ENCODE measurements at regions not wholly inside any gene's neighbourhood (a gene's known extent, or its start where the extent isn't known, plus 50 kb on each side); places are given as distances from the start of the nearest gene placed in this dataset.
A peak's percentile ranks its signal among the peaks of the same experiment; 100 is the strongest.
"Not testable (repeated sequence)": the region's sequence is repeated elsewhere in the genome, so short reads cannot be mapped to it uniquely, and the experiment has no call there.

GRCh38 chr5:25568989-25569625, 924.3 kb upstream of the CDH10 start:
- no peak for DNase-seq (ENCODE audit: low read depth)

DNA sequence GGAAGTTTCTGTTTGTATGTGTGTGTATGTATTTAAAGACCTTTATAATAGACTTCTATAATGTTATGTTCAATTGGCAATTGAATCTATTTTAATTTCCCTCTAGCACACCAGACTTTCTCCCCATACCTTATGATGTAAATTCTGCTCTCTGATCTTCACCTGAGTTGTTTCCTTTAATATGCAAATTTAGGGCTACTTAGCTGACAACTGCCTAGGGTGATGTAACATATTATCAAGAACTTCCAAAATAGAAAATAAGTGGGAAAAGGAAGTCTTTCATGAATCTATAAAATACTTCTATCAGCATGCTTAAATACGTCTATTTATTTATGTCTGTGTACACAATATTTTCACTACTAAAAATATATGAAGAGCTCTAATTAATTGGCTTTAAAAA, 923.5 kb upstream of the CDH10 start:
- no peak for DNase-seq (ENCODE audit: low read depth)

DNA sequence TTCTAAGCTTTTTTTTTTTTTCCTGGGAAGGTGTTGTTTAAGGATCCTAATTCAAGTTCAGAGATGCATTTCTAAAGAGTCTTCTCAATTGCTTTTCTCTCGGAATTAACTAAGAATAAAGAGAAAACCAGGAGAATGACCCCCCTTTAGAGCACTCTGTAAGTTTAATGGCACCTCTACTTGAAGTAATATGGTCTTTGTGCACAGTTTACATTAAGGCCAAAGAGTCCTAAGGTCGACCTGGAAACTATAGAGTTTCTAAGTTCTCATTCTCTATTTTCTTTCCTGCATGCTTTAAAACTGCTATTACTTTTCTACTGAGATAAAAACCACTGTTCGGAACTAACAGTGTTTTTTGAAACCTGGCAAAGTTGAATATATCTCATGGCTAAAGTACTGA, 923.1 kb upstream of the CDH10 start:
- DNase-seq (ENCODE audit: low read depth): no peak

DNA sequence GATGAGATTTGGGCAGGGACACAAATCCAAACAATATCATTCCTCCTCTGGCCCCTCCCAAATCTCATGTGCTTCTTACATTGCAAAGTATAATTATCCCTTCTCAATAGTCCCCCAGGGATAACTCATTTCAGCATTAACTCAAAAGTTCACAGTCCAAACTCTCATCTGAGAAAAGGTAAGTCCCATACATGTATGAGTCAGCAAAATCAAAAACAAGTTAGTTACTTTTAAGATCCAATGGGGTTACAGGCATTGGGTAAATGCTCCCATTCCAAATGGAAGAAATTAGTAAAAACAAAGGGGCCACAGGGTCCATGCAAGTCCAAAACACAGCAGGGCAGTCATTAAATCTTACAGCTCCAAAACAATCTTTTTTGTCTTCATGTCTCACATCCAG, 917.9 kb upstream of the CDH10 start:
- DNase-seq (ENCODE audit: low read depth): no peak

DNA sequence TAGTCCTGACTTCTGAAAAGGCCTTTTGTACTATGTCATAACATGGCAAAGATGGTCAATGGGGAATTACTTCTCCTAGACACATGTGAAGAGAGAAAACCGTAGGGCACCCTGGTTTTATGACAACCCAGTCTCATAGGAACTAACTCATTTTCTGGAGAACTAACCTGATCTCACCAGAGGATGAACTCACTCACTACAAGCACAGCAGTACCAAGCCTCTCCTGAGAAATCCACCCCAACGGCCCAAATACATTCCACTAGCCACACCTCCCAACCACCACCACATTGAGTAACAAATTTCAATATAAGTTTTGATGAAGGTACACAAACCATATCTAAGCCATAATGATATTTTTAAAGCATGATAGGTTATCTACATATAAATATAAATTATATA, 909.3 kb upstream of the CDH10 start:
- no peak for DNase-seq (ENCODE audit: low read depth)

GRCh38 chr5:25552871-25553481, 908.2 kb upstream of the CDH10 start:
- DNase-seq (ENCODE audit: low read depth): no peak

- DNase-seq (ENCODE audit: low read depth): no peak
Measured at GRCh38 chr5:25550793-25551192, 906.0 kb upstream of the CDH10 start.

DNA sequence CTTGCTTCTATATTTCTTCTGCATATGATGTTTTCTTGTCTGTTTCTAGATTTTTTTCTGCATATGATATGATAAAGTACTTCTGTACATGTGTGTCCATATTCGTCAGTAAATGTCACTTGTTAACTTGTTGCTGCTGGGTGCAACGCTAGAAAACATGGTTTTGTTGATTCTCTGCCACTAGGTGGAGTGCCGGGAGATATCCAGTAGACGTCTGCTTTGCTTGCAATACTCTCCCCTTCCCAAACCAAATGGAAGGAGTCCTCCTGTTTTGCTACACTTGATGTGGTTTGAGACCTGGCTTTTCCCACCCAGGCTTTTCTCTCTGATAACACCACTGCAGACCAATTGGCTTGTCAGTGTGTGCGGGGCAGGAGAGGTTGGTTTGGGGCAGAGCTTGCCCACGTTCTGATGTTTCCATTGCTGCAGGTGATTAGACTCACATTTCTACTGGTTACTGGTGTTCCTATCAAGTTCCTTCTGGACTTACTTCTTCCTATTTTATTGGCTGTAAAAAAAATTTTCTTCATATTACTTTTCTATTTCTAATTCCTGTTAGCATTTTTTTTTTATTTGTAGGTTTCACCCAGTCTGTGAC, 900.0 kb upstream of the CDH10 start:
- DNase-seq (ENCODE audit: low read depth): no peak

DNA sequence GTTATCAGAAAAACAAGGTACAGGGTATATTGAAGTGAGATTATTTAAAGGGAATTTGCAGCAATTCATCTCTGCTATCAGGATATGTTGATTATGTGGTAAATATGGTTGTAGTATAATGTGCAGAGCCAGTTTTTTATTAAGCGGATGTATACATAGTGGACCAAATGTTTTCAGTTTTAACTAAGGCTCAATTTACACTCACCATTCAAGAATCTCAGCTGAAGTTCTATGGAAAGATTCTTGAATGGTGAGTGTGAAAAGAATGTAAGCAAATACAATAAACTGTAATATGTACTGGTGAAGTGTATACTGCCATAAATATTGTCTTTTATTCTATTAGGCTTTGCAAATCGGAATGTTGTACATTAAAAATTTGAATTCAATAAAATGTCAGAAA, 895.9 kb upstream of the CDH10 start:
- no peak for DNase-seq (ENCODE audit: low read depth)

- no peak for DNase-seq (ENCODE audit: low read depth)
Measured at GRCh38 chr5:25539536-25539935, 894.8 kb upstream of the CDH10 start.

GRCh38 chr5:25536461-25536860, 891.7 kb upstream of the CDH10 start:
- DNase-seq (ENCODE audit: low read depth): not testable (repeated sequence)

GRCh38 chr5:25516141-25516540, 871.4 kb upstream of the CDH10 start:
- no peak for DNase-seq (ENCODE audit: low read depth)

GRCh38 chr5:25515525-25515924, 870.7 kb upstream of the CDH10 start:
- no peak for DNase-seq (ENCODE audit: low read depth)

GRCh38 chr5:25510692-25511091, 865.9 kb upstream of the CDH10 start:
- not testable (repeated sequence) for DNase-seq (ENCODE audit: low read depth)

DNA sequence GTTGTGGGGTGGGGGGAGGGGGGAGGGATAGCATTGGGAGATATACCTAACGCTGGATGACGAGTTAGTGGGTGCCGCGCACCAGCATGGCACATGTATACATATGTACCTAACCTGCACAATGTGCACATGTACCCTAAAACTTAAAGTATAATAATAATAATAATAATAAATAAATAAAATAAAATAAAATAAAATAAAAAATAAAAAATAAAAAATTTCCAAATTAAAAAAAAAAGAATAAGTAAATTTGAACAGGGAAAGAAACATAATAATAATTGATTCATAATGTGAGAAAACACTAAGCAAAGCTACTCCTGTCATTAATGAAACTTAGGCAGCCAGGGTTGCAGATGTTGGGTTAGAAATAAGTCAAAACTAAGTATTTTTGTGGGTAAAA, 863.2 kb upstream of the CDH10 start:
- DNase-seq (ENCODE audit: low read depth): not testable (repeated sequence)

- DNase-seq (ENCODE audit: low read depth): no peak
Measured at GRCh38 chr5:25500635-25501034, 855.9 kb upstream of the CDH10 start.

GRCh38 chr5:25489834-25490538, 845.2 kb upstream of the CDH10 start:
- DNase-seq (ENCODE audit: low read depth): peak; percentile 15

- no peak for DNase-seq (ENCODE audit: low read depth)
Measured at GRCh38 chr5:25488119-25488518, 843.3 kb upstream of the CDH10 start.

- DNase-seq (ENCODE audit: low read depth): no peak
Measured at GRCh38 chr5:25484391-25484790, 839.6 kb upstream of the CDH10 start.

GRCh38 chr5:25481463-25481862, 836.7 kb upstream of the CDH10 start:
- DNase-seq (ENCODE audit: low read depth): no peak

GRCh38 chr5:25459082-25459481, 814.3 kb upstream of the CDH10 start:
- no peak for DNase-seq (ENCODE audit: low read depth)

GRCh38 chr5:25458628-25459027, 813.9 kb upstream of the CDH10 start:
- no peak for DNase-seq (ENCODE audit: low read depth)

- DNase-seq (ENCODE audit: low read depth): no peak
Measured at GRCh38 chr5:25453500-25453899, 808.7 kb upstream of the CDH10 start.

Data from non-pigmented ciliary epithelial cell (primary cell).